K562 (cell line): ENCODE measurements at regions not wholly inside any gene's neighbourhood (a gene's known extent, or its start where the extent isn't known, plus 50 kb on each side); places are given as distances from the start of the nearest gene placed in this dataset.

Experiments used
- ATAC-seq: fragments of 200-7000 bp; cut with Tn5 transposase; 3 replicates; pipeline ENCODE4 v1.9.1; 2020; ENCODE audit warnings: moderate library complexity
- BruUV-seq: library from RNA; stranded (reverse); fragments of 400-500 nt; replicated peaks from 2 replicates; lab custom pipeline; 2021; lab: Mats Ljungman, UMichigan
- CTCF ChIA-PET: fragments of 300-600 bp; formaldehyde crosslinking; extraction: SDS; loops from one replicate; lab custom pipeline; 2021; ENCODE audit warnings: low intra/inter-chr PET ratio; lab: Yijun Ruan, JAX
- POLR2A ChIA-PET: fragments of 300-600, 350-650 bp; sonication (Branson Sonifier 250); formaldehyde crosslinking; extraction: SDS; loops from one replicate; lab custom pipeline; 2021; ENCODE audit warnings: antibody characterized with exemption, inconsistent platforms; lab: Yijun Ruan, JAX
- DNase-seq, 4 experiments: peaks; one replicate each; pipeline versions ENCODE4 v3.0.0 to v3.0.0-alpha.2; 2011 to 2018; ENCODE audit warnings: low spot score in 3 of 4, mixed read lengths in 3 of 4; ENCODE audit errors: extremely low read depth in 1 of 4
- FAIRE-seq: peaks from 2 replicates; lab custom pipeline; 2011; peaks lifted over from hg19 to GRCh38; lab: Jason Lieb, UNC
- H2AFZ ChIP-seq: 2 replicates; pipeline ENCODE4 v1.6.0; 2011; ENCODE audit warnings: low read depth, low read length, control low read depth, inconsistent platforms
- H3K27ac ChIP-seq: fragments of 200-600 bp; 3 replicates; pipeline ENCODE4 v1.8.0; 2011; ENCODE audit warnings: low read depth, mild to moderate bottlenecking, control low read depth, inconsistent platforms, low read length, moderate library complexity, mixed read lengths; ENCODE audit errors: extremely low read depth
- H3K27me3 ChIP-seq, 2 experiments: fragments of 300-600 bp in 1 of 2; 2 replicates in 1 of 2; 3 replicates in 1 of 2; pipeline versions ENCODE4 v1.6.0 to v1.8.0; 2011; ENCODE audit warnings: inconsistent platforms in 2 of 2, low read length in 2 of 2, mild to moderate bottlenecking in 1 of 2, mixed read lengths in 1 of 2, moderate library complexity in 1 of 2; ENCODE audit not compliant: control insufficient read depth in 2 of 2, insufficient read depth in 2 of 2
- H3K36me3 ChIP-seq: fragments of 300-600 bp; 3 replicates; pipeline ENCODE4 v1.8.0; 2011; ENCODE audit warnings: mild to moderate bottlenecking, low read length, inconsistent platforms; ENCODE audit not compliant: control insufficient read depth, insufficient read depth
- H3K4me1 ChIP-seq, 2 experiments: fragments of 200-600 bp in 1 of 2; replicated peaks in 1 of 2; 2 replicates in 1 of 2; 3 replicates in 1 of 2; pipeline versions ENCODE4 v1.5.1 to v1.8.0; 2011; ENCODE audit warnings: inconsistent platforms in 2 of 2, low read length in 2 of 2, mild to moderate bottlenecking in 1 of 2, mixed read lengths in 1 of 2, moderate library complexity in 1 of 2; ENCODE audit not compliant: control insufficient read depth in 2 of 2, insufficient read depth in 2 of 2
- H3K4me2 ChIP-seq: 2 replicates; pipeline ENCODE4 v1.6.1; 2011; ENCODE audit warnings: low read length, control low read depth, inconsistent platforms, mixed read lengths; ENCODE audit not compliant: insufficient read depth
- H3K4me3 ChIP-seq: fragments of 200-600 bp; sonication (generic), shearing (Covaris generic); 2 replicates; pipeline ENCODE4 v1.5.1; 2016; ENCODE audit warnings: control low read depth, inconsistent platforms
- H3K79me2 ChIP-seq: fragments of 200-600 bp; 3 replicates; pipeline ENCODE4 v1.8.0; 2011; ENCODE audit warnings: low read length, inconsistent platforms; ENCODE audit not compliant: control insufficient read depth, insufficient read depth
- H3K9ac ChIP-seq, 2 experiments: 2 replicates each; pipeline versions ENCODE4 v1.6.0 to v1.6.1; 2011; ENCODE audit warnings: low read depth in 2 of 2, low read length in 2 of 2, control low read depth in 1 of 2, inconsistent platforms in 1 of 2, mild to moderate bottlenecking in 1 of 2, mixed read lengths in 1 of 2; ENCODE audit not compliant: insufficient read depth in 1 of 2
- H3K9me1 ChIP-seq: one replicate; pipeline ENCODE4 v1.6.0; 2011; ENCODE audit warnings: inconsistent platforms, mild to moderate bottlenecking, low read length, moderate library complexity; ENCODE audit not compliant: control insufficient read depth, insufficient read depth
- H3K9me3 ChIP-seq: replicated peaks from 2 replicates; pipeline ENCODE4 v1.5.1; 2011; ENCODE audit warnings: low read depth, low read length, inconsistent platforms; ENCODE audit not compliant: control insufficient read depth, insufficient read depth
- H4K20me1 ChIP-seq: replicated peaks from 2 replicates; pipeline ENCODE4 v1.6.1; 2011; ENCODE audit warnings: low read length, inconsistent platforms, mixed read lengths; ENCODE audit not compliant: control insufficient read depth, insufficient read depth
- BMI1 ChIP-seq: fragments of 150-350 bp; IDR thresholded peaks from 2 replicates; pipeline ENCODE4 v1.6.1; 2014; ENCODE audit warnings: low read length
- COPS2 ChIP-seq: fragments of 450-650 bp; conservative IDR thresholded peaks from 2 replicates; pipeline ENCODE4 v1.6.1; 2016; ENCODE audit warnings: mild to moderate bottlenecking, moderate library complexity
- FOXJ3 ChIP-seq: sonication (generic); formaldehyde crosslinking; IDR thresholded peaks from 2 replicates; pipeline ENCODE4 v1.4.0; 2020; ENCODE audit warnings: mild to moderate bottlenecking, missing genetic modification reagents
- HNRNPH1 ChIP-seq: fragments of 200-400 bp; formaldehyde crosslinking; optimal IDR thresholded peaks from 2 replicates; pipeline ENCODE3; 2017; ENCODE audit warnings: low read depth, mild to moderate bottlenecking, low read length, moderate library complexity
- JUN ChIP-seq, 2 experiments: sonication (generic) in 1 of 2; formaldehyde crosslinking in 1 of 2; IDR thresholded peaks; 2 replicates each; pipeline versions ENCODE4 v1.6.1 to v1.8.0; 2012 to 2022; ENCODE audit warnings: borderline replicate concordance in 2 of 2, mild to moderate bottlenecking in 2 of 2, improper control_type of control experiment in 1 of 2, low read depth in 1 of 2, low read length in 1 of 2, missing genetic modification reagents in 1 of 2
- MCM3 ChIP-seq: fragments of 450-650 bp; IDR thresholded peaks from 2 replicates; pipeline ENCODE4 v1.6.1; 2016
- MYBL2 ChIP-seq, 2 experiments: fragments of 450-650 bp in 1 of 2; sonication (generic) in 1 of 2; formaldehyde crosslinking in 1 of 2; IDR thresholded peaks; 2 replicates each; pipeline versions ENCODE4 v1.6.1 to v1.8.1; 2017 to 2022; ENCODE audit warnings: borderline replicate concordance in 1 of 2, inconsistent platforms in 1 of 2, low read depth in 1 of 2, mild to moderate bottlenecking in 1 of 2, missing genetic modification reagents in 1 of 2, moderate library complexity in 1 of 2
- NR2F6 ChIP-seq: fragments of 450-650 bp; formaldehyde crosslinking; IDR thresholded peaks from 2 replicates; pipeline ENCODE4 v1.4.0; 2020; ENCODE audit warnings: mild to moderate bottlenecking
- SAFB2 ChIP-seq: fragments of 200-400 bp; formaldehyde crosslinking; IDR thresholded peaks from 2 replicates; pipeline ENCODE4 v1.6.1; 2018; ENCODE audit warnings: borderline replicate concordance, low read length, low read depth, moderate library complexity; ENCODE audit not compliant: severe bottlenecking
- ZBTB7A ChIP-seq: IDR thresholded peaks from 2 replicates; pipeline ENCODE4 v1.6.1; 2011; ENCODE audit warnings: low read depth, mild to moderate bottlenecking, low read length, moderate library complexity, borderline replicate concordance; ENCODE audit not compliant: control insufficient read depth
- in situ Hi-C: fragments of 300-500 bp; cut with MboI; formaldehyde crosslinking; loops from 4 replicates; pipeline ENCODE4 v1.15.0; 2018; ENCODE audit warnings: inconsistent platforms, mixed read lengths
- intact Hi-C: fragments of 100-400 bp; cut with micrococcal nuclease; formaldehyde crosslinking; loops from 2 replicates; pipeline ENCODE4 v1.14.2; 2022
- TF ChIP-seq, protein P1 (sequence below): sonication (generic); formaldehyde crosslinking; IDR thresholded peaks from 2 replicates; pipeline ENCODE4 v1.8.1; 2022; ENCODE audit warnings: missing genetic modification reagents
- TF ChIP-seq, protein P2 (sequence below): sonication (generic); formaldehyde crosslinking; IDR thresholded peaks from 2 replicates; pipeline ENCODE4 v1.8.0; 2023; ENCODE audit warnings: mild to moderate bottlenecking, missing genetic modification reagents
- TF ChIP-seq, protein P3 (sequence below): sonication (generic); formaldehyde crosslinking; IDR thresholded peaks from 2 replicates; pipeline ENCODE4 v1.8.0; 2022; ENCODE audit warnings: missing genetic modification reagents, mild to moderate bottlenecking, borderline replicate concordance

DNA sequence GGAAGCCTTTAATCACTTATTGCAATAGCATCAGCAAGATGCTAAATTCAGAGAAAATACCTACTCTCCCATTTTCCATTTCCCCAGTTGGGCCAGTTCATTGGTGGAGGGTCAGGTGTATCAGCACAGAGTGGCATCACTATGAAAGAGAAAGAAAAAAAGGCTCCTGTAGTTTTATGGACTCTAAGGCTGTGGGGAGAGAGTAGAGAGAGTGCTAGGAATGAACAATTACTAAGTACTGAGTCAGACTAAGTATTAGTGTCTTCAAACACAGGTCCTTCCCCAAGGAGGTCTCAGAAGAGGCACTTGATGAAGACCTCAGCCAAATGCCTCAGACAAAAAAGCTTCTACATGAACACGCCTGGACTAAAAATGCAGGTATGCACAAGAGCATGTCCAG is 1061.9 kb downstream of the FSTL5 start (continued):
- TF ChIP-seq, protein P1, sequence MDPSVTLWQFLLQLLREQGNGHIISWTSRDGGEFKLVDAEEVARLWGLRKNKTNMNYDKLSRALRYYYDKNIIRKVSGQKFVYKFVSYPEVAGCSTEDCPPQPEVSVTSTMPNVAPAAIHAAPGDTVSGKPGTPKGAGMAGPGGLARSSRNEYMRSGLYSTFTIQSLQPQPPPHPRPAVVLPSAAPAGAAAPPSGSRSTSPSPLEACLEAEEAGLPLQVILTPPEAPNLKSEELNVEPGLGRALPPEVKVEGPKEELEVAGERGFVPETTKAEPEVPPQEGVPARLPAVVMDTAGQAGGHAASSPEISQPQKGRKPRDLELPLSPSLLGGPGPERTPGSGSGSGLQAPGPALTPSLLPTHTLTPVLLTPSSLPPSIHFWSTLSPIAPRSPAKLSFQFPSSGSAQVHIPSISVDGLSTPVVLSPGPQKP: no peak

DNA sequence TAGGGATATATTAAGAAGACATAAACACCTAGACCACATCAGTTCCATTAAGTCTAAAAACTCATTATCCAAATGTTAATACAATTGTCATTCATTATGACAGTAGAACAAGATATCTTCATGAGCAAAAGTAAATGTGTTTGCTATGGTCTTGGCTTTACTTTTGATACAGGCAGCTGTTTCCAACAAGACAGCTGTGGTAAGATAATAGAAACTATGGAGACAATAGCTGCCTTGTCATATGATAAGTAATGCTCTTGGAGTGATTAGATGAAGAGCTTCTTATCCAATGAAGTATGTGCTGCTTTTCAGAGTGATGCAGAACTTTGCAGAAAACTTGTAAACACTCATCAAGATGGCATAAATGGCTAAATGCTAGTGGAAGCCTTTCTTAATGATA is 1066.0 kb downstream of the FSTL5 start:
- FAIRE-seq (no peak), DNase-seq (no peak), ATAC-seq (no peak)
- no peaks in the 10 kb centered on the region for H3K36me3 ChIP-seq
- H3K4me1 ChIP-seq: no peaks in the 10 kb centered on the region
- no peak overlapping the region for H3K9ac ChIP-seq
- no peaks in the 10 kb centered on the region for H4K20me1 ChIP-seq
- H2AFZ ChIP-seq: no peak overlapping the region
- no peak overlapping the region for H3K4me2 ChIP-seq
- BruUV-seq: no TSS peak
- H3K9me1 ChIP-seq: no peaks in the 10 kb centered on the region
- H3K27ac ChIP-seq: no peak overlapping the region
- POLR2A ChIA-PET: no interaction called here
- H3K79me2 ChIP-seq: no peaks in the 10 kb centered on the region
- no peaks in the 10 kb centered on the region for H3K27me3 ChIP-seq
- TF ChIP-seq SAFB2 (no peak), COPS2 (no peak), HNRNPH1 (no peak), BMI1 (no peak), MYBL2 (IDR thresholded peaks at IDR 0.05; ENCODE audit: low read depth) (no peak), MYBL2 (CRISPR knock-in tag; IDR thresholded peaks at IDR 0.05; ENCODE audit: borderline replicate concordance) (no peak), JUN (IDR thresholded peaks at IDR 0.05; ENCODE audit: borderline replicate concordance, low read depth, low read length) (no peak), JUN (CRISPR knock-in tag; IDR thresholded peaks at IDR 0.05; ENCODE audit: borderline replicate concordance) (no peak), ZBTB7A (no peak), FOXJ3 (CRISPR knock-in tag) (no peak), NR2F6 (no peak), MCM3 (no peak)
- TF ChIP-seq, protein P2, sequence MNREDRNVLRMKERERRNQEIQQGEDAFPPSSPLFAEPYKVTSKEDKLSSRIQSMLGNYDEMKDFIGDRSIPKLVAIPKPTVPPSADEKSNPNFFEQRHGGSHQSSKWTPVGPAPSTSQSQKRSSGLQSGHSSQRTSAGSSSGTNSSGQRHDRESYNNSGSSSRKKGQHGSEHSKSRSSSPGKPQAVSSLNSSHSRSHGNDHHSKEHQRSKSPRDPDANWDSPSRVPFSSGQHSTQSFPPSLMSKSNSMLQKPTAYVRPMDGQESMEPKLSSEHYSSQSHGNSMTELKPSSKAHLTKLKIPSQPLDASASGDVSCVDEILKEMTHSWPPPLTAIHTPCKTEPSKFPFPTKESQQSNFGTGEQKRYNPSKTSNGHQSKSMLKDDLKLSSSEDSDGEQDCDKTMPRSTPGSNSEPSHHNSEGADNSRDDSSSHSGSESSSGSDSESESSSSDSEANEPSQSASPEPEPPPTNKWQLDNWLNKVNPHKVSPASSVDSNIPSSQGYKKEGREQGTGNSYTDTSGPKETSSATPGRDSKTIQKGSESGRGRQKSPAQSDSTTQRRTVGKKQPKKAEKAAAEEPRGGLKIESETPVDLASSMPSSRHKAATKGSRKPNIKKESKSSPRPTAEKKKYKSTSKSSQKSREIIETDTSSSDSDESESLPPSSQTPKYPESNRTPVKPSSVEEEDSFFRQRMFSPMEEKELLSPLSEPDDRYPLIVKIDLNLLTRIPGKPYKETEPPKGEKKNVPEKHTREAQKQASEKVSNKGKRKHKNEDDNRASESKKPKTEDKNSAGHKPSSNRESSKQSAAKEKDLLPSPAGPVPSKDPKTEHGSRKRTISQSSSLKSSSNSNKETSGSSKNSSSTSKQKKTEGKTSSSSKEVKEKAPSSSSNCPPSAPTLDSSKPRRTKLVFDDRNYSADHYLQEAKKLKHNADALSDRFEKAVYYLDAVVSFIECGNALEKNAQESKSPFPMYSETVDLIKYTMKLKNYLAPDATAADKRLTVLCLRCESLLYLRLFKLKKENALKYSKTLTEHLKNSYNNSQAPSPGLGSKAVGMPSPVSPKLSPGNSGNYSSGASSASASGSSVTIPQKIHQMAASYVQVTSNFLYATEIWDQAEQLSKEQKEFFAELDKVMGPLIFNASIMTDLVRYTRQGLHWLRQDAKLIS (CRISPR knock-in tag): no peak
- TF ChIP-seq, protein P3, sequence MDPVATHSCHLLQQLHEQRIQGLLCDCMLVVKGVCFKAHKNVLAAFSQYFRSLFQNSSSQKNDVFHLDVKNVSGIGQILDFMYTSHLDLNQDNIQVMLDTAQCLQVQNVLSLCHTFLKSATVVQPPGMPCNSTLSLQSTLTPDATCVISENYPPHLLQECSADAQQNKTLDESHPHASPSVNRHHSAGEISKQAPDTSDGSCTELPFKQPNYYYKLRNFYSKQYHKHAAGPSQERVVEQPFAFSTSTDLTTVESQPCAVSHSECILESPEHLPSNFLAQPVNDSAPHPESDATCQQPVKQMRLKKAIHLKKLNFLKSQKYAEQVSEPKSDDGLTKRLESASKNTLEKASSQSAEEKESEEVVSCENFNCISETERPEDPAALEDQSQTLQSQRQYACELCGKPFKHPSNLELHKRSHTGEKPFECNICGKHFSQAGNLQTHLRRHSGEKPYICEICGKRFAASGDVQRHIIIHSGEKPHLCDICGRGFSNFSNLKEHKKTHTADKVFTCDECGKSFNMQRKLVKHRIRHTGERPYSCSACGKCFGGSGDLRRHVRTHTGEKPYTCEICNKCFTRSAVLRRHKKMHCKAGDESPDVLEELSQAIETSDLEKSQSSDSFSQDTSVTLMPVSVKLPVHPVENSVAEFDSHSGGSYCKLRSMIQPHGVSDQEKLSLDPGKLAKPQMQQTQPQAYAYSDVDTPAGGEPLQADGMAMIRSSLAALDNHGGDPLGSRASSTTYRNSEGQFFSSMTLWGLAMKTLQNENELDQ: no peak
- no peak overlapping the region for H3K4me3 ChIP-seq
- intact Hi-C loops: no loop called here
- no peaks in the 10 kb centered on the region for H3K9me3 ChIP-seq
- in situ Hi-C loops: no loop called here
- CTCF ChIA-PET: no interaction called here
